ENCODE measurements at regions not wholly inside any gene's neighbourhood (a gene's known extent, or its start where the extent isn't known, plus 50 kb on each side); places are given as distances from the start of the nearest gene placed in this dataset.

- Mint-ChIP-seq H3K4me3 (no peak overlapping the region), H3K4me1 (peaks cover 4% of the 10 kb centered on the region), H3K9me3 (peaks cover 14% of the 10 kb centered on the region), H3K27me3 (ENCODE audit: low read depth) (no peaks in the 10 kb centered on the region), H3K36me3 (peaks cover 4% of the 10 kb centered on the region), H3K27ac (no peak overlapping the region)
- ChIA-PET CTCF (interaction anchor here (0.6 to 1.1 kb wide), 3 partner anchors 29 to 48 kb away, joined by 3 to 4 read pairs (median 4); no protein-coding TSS in a partner anchor), POLR2A (no interaction called here)
- DNase-seq (ENCODE audit: low spot score) (peak; percentile 83), ATAC-seq (peak; percentile 99)
- TF ChIP-seq E2F5 (CRISPR knock-in tag; IDR thresholded peaks at IDR 0.05) (no peak), CTCF (IDR thresholded peaks at IDR 0.05) (peak; percentile 84)
Measured at GRCh38 chr14:99995700-99996356, 69.4 kb upstream of the EVL start.

GRCh38 chr14:99996951-99997571 lies 68.2 kb upstream of the EVL start:
- peaks cover 16% of the 10 kb centered on the region for H3K36me3 Mint-ChIP-seq
- no peaks in the 10 kb centered on the region for H3K27me3 Mint-ChIP-seq (ENCODE audit: low read depth)
- no peak overlapping the region for H3K4me3 Mint-ChIP-seq
- peak overlapping the region; percentile 2; the same call in 1 of the 2 replicates for H3K27ac Mint-ChIP-seq
- DNase-seq (ENCODE audit: low spot score): no peak
- POLR2A ChIA-PET: no interaction called here
- peaks cover 4% of the 10 kb centered on the region for H3K4me1 Mint-ChIP-seq
- peaks cover 25% of the 10 kb centered on the region for H3K9me3 Mint-ChIP-seq
- CTCF ChIA-PET: interaction anchor here (0.6 to 1.1 kb wide), 2 partner anchors 28 to 108 kb away, joined by 3 to 4 read pairs; no protein-coding TSS in a partner anchor
- no peak for ATAC-seq
- TF ChIP-seq AFF4 (CRISPR knock-in tag; IDR thresholded peaks at IDR 0.05; ENCODE audit: borderline replicate concordance): no peak
- no peak for TF ChIP-seq ZNF396 (CRISPR knock-in tag; IDR thresholded peaks at IDR 0.05; ENCODE audit: borderline replicate concordance)
- TF ChIP-seq CDX4 (CRISPR knock-in tag; IDR thresholded peaks at IDR 0.05; ENCODE audit: borderline replicate concordance): no peak
- no peak for TF ChIP-seq HMGA2 (CRISPR knock-in tag; IDR thresholded peaks at IDR 0.05)
- TF ChIP-seq RORB (CRISPR knock-in tag; IDR thresholded peaks at IDR 0.05): no peak
- no peak for TF ChIP-seq JUN (CRISPR knock-in tag; IDR thresholded peaks at IDR 0.05)
- no peak for TF ChIP-seq E2F1 (CRISPR knock-in tag; IDR thresholded peaks at IDR 0.05)
- TF ChIP-seq ATF2 (CRISPR knock-in tag; IDR thresholded peaks at IDR 0.05; ENCODE audit: borderline replicate concordance, low read depth): no peak
- TF ChIP-seq IRF1 (CRISPR knock-in tag; IDR thresholded peaks at IDR 0.05): no peak
- no peak for TF ChIP-seq ZNF416 (CRISPR knock-in tag; IDR thresholded peaks at IDR 0.05)
- TF ChIP-seq NR3C1 (CRISPR knock-in tag; conservative IDR thresholded peaks at IDR 0.05; ENCODE audit: low read depth): no peak
- no peak for TF ChIP-seq TEAD1 (CRISPR knock-in tag; IDR thresholded peaks at IDR 0.05)
- TF ChIP-seq TP53 (CRISPR knock-in tag; IDR thresholded peaks at IDR 0.05): no peak
- no peak for TF ChIP-seq ZNF423 (CRISPR knock-in tag; IDR thresholded peaks at IDR 0.05)
- no peak for TF ChIP-seq ZNF281 (CRISPR knock-in tag; IDR thresholded peaks at IDR 0.05)
- no peak for TF ChIP-seq SMAD3 (CRISPR knock-in tag; IDR thresholded peaks at IDR 0.05; ENCODE audit: borderline replicate concordance)
- TF ChIP-seq NFYB (CRISPR knock-in tag; conservative IDR thresholded peaks at IDR 0.05; ENCODE audit: low read depth): no peak
